ENCODE measurements at regions not wholly inside any gene's neighbourhood (a gene's known extent, or its start where the extent isn't known, plus 50 kb on each side); places are given as distances from the start of the nearest gene placed in this dataset.

- TF ChIP-seq CTCF (IDR thresholded peaks at IDR 0.05) (peak in 1 of 6 experiments; percentile 6), POLR2A (IDR thresholded peaks at IDR 0.05) (peak; percentile 8 to 76)
These were observed 1419.1 kb downstream of the UQCRFS1 start for GRCh38 chr19:27793644-27794493.
